ENCODE measurements at regions not wholly inside any gene's neighbourhood (a gene's known extent, or its start where the extent isn't known, plus 50 kb on each side); places are given as distances from the start of the nearest gene placed in this dataset.

DNA sequence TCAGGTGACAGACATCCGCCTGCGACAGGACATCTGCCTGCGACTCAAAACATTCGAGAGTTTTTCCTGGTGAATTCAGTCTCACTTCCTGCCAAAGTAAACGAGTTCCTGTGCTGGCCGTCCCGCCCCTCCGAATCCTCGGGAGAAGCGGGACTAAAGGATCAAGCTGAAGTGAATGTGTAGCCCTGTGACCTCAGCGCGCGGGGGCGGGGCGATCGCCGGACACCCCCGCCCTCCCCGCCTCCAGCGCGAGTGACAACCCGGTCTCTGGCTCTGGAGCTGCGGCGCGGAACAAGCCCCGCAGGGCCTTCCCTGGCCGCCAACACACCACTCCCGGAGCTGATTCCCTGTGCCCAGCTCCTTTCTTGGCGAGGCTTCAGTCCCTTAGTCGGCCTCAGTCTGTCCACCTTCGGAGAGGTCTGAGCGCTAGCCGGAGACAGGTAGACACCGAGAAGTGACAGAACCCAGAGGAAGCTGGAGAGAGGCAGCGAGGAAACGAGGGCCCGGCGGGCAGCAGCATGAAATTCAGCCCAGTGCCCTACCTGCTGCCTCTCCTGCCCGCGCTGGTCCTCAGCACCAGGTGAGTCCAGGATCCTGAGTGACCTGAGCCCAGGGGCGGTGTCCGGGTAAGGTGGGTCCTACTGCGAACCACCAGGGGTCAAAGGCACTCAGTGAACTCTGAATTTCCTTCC lies 766.4 kb upstream of the LUZP2 start:
- Mint-ChIP-seq H3K27me3 (no peaks in the 10 kb centered on the region), H3K9me3 (peaks cover 4% of the 10 kb centered on the region), H3K27ac (no peak overlapping the region), H3K4me1 (no peaks in the 10 kb centered on the region), H3K4me3 (no peak overlapping the region), H3K36me3 (no peaks in the 10 kb centered on the region)
- no peak for ATAC-seq

GRCh38 chr11:23732026-23732425 lies 764.8 kb upstream of the LUZP2 start:
- Mint-ChIP-seq H3K27me3 (no peaks in the 10 kb centered on the region), H3K36me3 (no peaks in the 10 kb centered on the region), H3K4me3 (no peak overlapping the region), H3K4me1 (no peaks in the 10 kb centered on the region), H3K27ac (no peak overlapping the region), H3K9me3 (peaks cover 6% of the 10 kb centered on the region)
- no peak for ATAC-seq

DNA sequence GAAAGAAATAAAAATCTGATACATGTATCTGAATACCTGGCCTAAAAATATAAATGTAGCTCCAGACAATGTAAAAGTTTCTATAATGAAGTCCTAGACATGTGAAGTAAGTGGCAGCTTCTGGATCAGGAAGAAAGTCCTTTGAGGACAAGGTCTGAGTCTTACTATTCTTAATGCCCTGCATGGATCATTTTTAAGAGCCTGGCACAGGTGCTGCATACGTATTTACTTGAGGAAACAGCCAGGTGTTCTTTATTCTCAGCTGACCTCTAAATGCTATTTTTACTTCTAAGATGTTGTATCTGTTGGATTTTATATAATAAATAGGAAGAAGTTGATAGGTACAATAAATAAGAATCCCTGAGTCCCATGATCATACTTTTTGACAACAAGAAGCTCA lies 750.0 kb upstream of the LUZP2 start:
- H3K36me3 Mint-ChIP-seq: no peaks in the 10 kb centered on the region
- no peaks in the 10 kb centered on the region for H3K27me3 Mint-ChIP-seq

GRCh38 chr11:23749762-23750430 lies 747.0 kb upstream of the LUZP2 start:
- ATAC-seq: no peak
- no peaks in the 10 kb centered on the region for H3K9me3 Mint-ChIP-seq
- H3K36me3 Mint-ChIP-seq: no peaks in the 10 kb centered on the region
- H3K4me3 Mint-ChIP-seq: no peak overlapping the region
- H3K4me1 Mint-ChIP-seq: no peaks in the 10 kb centered on the region
- H3K27ac Mint-ChIP-seq: no peak overlapping the region
- no peaks in the 10 kb centered on the region for H3K27me3 Mint-ChIP-seq

More for the DNA sequence above, 750.0 kb upstream of the LUZP2 start:
- Mint-ChIP-seq H3K4me1 (no peaks in the 10 kb centered on the region), H3K4me3 (no peak overlapping the region), H3K9me3 (no peaks in the 10 kb centered on the region), H3K27ac (no peak overlapping the region)
- ATAC-seq: no peak

DNA sequence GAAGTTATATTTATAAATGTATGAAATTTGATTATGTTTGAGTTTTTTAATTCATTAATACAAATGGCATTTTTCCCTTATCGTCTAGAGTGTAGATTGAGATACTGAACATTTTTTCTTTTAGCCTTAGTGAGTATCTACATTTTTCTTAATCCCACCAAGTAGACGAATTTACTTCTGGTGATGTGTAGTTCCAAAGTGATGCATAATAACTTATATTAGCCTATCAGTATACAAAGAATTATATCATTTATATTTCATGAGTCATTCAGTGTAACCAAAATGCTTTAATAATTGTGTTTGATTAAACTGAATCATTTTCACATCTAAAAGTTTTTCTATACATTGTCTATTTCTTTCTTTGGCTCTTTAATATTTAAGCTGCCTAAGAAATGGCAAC lies 745.6 kb upstream of the LUZP2 start:
- Mint-ChIP-seq H3K4me1 (no peaks in the 10 kb centered on the region), H3K27me3 (no peaks in the 10 kb centered on the region), H3K36me3 (no peaks in the 10 kb centered on the region), H3K27ac (no peak overlapping the region), H3K4me3 (no peak overlapping the region), H3K9me3 (peaks cover 3% of the 10 kb centered on the region)
- ATAC-seq: no peak

- Mint-ChIP-seq H3K4me1 (no peaks in the 10 kb centered on the region), H3K27ac (no peak overlapping the region), H3K4me3 (no peak overlapping the region), H3K36me3 (no peaks in the 10 kb centered on the region), H3K9me3 (peaks cover 3% of the 10 kb centered on the region), H3K27me3 (no peaks in the 10 kb centered on the region)
- no peak for ATAC-seq
Observed at GRCh38 chr11:23755076-23755475, 741.8 kb upstream of the LUZP2 start.

DNA sequence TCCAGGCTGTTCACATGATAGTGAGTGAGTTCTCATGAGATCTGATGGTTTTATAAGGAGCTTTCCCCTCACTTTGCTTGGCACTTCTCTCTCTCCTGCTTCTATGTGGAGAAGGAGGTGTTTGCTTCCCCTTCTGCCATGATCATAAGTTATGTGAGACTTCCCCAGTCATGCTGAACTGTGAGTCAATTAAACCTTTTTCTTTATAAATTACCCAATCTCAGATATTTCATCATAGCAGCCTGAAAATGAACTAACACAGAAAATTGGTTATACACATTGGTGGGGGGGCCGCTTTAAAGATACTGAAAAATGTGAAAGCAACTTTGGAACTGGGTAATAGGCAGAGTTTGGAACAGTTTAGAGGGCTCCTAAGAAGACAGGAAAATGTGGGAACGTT lies 741.1 kb upstream of the LUZP2 start:
- no peak for ATAC-seq
- Mint-ChIP-seq H3K9me3 (peaks cover 3% of the 10 kb centered on the region), H3K36me3 (no peaks in the 10 kb centered on the region), H3K27me3 (no peaks in the 10 kb centered on the region), H3K27ac (no peak overlapping the region), H3K4me1 (no peaks in the 10 kb centered on the region), H3K4me3 (no peak overlapping the region)

DNA sequence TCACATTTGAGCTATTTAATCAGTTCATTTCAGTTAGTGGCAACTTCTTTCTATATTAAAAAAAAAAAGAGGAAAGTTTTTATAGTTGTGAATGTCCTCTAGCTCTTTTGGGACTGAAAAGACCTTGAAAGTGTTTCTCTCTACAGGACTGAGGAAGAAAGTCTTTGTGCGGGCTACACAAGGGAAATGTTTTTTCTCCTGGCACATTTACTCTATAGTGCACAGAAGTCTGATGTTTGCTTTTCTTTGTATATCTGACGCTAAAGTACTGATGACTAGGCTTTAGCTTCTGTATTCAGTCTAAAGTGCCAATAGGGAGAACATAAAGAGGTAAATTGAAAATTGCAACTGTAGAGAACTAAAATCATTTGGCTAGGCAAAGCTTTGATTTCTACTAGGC lies 737.4 kb upstream of the LUZP2 start:
- Mint-ChIP-seq H3K4me1 (no peaks in the 10 kb centered on the region), H3K36me3 (no peaks in the 10 kb centered on the region), H3K4me3 (no peak overlapping the region), H3K9me3 (peaks cover 3% of the 10 kb centered on the region), H3K27ac (no peak overlapping the region), H3K27me3 (no peaks in the 10 kb centered on the region)
- ATAC-seq: no peak

DNA sequence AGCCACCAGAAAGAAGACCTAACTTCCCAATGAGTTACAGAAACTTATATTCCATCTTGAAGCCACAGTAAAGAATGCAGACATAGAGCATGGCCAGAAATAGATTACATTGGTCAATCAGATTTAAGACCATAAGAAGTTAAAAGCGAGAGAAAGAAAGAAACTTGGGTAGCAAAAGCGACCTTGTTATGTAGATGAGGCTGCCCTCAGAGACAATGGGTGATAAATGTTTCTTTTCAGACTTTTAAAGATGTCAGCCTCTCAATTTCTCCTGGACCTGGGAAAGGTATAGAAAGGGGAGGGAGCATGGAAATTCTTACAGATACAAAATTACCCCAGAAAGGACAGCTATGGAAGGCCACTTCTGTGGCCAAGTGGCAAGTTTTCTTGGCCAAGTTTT lies 732.6 kb upstream of the LUZP2 start:
- ATAC-seq: no peak
- Mint-ChIP-seq H3K27ac (no peak overlapping the region), H3K4me3 (no peak overlapping the region), H3K36me3 (no peaks in the 10 kb centered on the region), H3K27me3 (no peaks in the 10 kb centered on the region), H3K9me3 (no peaks in the 10 kb centered on the region), H3K4me1 (no peaks in the 10 kb centered on the region)

DNA sequence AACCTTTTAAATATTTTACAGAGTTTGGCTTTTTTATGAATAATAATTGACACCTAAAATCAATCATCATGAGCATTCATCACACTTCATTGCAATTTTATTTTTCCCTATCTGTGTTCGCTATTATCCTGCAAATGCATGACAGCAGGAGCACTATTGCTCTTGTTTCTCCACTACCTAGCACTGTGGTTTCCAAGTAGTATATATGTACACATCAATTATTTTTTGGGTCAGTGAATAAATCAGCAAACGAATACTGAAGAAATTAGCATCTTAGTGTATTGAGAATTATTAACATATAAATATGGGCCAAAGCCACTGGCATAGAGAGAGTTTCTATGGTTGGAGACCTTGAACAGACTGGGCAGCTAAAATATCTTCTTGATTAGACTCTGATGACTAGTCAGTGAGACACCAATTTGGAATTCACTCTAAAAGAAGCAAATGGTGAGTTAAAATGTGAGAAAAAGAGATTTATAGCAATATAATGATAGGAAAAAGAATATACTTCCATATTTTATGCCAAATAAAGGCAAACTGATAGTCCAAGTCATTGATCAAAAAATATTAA lies 731.1 kb upstream of the LUZP2 start:
- Mint-ChIP-seq H3K27me3 (no peaks in the 10 kb centered on the region), H3K4me3 (no peak overlapping the region), H3K27ac (no peak overlapping the region), H3K9me3 (peaks cover 4% of the 10 kb centered on the region), H3K4me1 (no peaks in the 10 kb centered on the region), H3K36me3 (no peaks in the 10 kb centered on the region)
- no peak for ATAC-seq

DNA sequence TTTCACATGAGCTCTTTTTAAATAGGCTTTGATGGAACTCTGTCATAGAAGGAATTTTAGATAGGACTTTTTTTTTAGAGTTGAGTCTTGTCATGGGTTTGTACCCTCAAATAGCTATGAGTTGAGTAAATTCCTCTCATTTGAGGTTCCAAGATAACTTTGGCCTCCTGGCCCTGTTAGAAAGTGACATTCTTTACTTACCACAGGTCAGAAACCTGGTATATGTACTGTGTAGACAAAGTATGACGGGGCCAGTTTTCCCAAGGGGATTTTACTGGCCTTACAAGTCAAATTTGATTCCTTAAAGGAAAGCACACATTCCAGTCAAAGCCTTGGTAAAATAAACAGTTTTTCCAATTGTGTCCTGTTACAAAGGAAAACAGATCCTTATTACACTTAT lies 729.3 kb upstream of the LUZP2 start:
- Mint-ChIP-seq H3K36me3 (no peaks in the 10 kb centered on the region), H3K9me3 (peaks cover 5% of the 10 kb centered on the region), H3K27me3 (no peaks in the 10 kb centered on the region)

GRCh38 chr11:23769214-23769613 lies 727.6 kb upstream of the LUZP2 start:
- H3K36me3 Mint-ChIP-seq: no peaks in the 10 kb centered on the region
- no peak overlapping the region for H3K27ac Mint-ChIP-seq
- H3K4me1 Mint-ChIP-seq: no peaks in the 10 kb centered on the region

More for the DNA sequence above, 729.3 kb upstream of the LUZP2 start:
- no peak overlapping the region for H3K4me3 Mint-ChIP-seq
- H3K27ac Mint-ChIP-seq: no peak overlapping the region
- H3K4me1 Mint-ChIP-seq: no peaks in the 10 kb centered on the region
- ATAC-seq: no peak

GRCh38 chr11:23772081-23772480 lies 724.8 kb upstream of the LUZP2 start:
- no peaks in the 10 kb centered on the region for H3K36me3 Mint-ChIP-seq
- H3K4me1 Mint-ChIP-seq: no peaks in the 10 kb centered on the region
- no peak overlapping the region for H3K4me3 Mint-ChIP-seq
- no peak overlapping the region for H3K27ac Mint-ChIP-seq
- no peaks in the 10 kb centered on the region for H3K27me3 Mint-ChIP-seq
- H3K9me3 Mint-ChIP-seq: peaks cover 5% of the 10 kb centered on the region
- no peak for ATAC-seq

More at GRCh38 chr11:23769214-23769613, 727.6 kb upstream of the LUZP2 start:
- H3K27me3 Mint-ChIP-seq: no peaks in the 10 kb centered on the region
- no peak for ATAC-seq
- H3K9me3 Mint-ChIP-seq: peaks cover 5% of the 10 kb centered on the region
- no peak overlapping the region for H3K4me3 Mint-ChIP-seq

- H3K4me3 Mint-ChIP-seq: no peak overlapping the region
- ATAC-seq: no peak
- H3K4me1 Mint-ChIP-seq: no peaks in the 10 kb centered on the region
- no peak overlapping the region for H3K27ac Mint-ChIP-seq
- no peaks in the 10 kb centered on the region for H3K9me3 Mint-ChIP-seq
- H3K27me3 Mint-ChIP-seq: no peaks in the 10 kb centered on the region
- H3K36me3 Mint-ChIP-seq: no peaks in the 10 kb centered on the region
Observed at GRCh38 chr11:23778971-23779370, 717.9 kb upstream of the LUZP2 start.

GRCh38 chr11:23780231-23780630 lies 716.6 kb upstream of the LUZP2 start:
- no peak overlapping the region for H3K27ac Mint-ChIP-seq
- H3K9me3 Mint-ChIP-seq: no peaks in the 10 kb centered on the region
- no peaks in the 10 kb centered on the region for H3K4me1 Mint-ChIP-seq
- H3K27me3 Mint-ChIP-seq: no peaks in the 10 kb centered on the region
- no peak overlapping the region for H3K4me3 Mint-ChIP-seq
- H3K36me3 Mint-ChIP-seq: no peaks in the 10 kb centered on the region
- no peak for ATAC-seq
